Subcutaneous abdominal adipose tissue (tissue), 5 donors: ENCODE measurements at regions not wholly inside any gene's neighbourhood (a gene's known extent, or its start where the extent isn't known, plus 50 kb on each side); places are given as distances from the start of the nearest gene placed in this dataset.

Source experiments
- H3K27ac ChIP-seq: one replicate; pipeline ENCODE4 v1.7.0; 2013; ENCODE audit warnings: low read depth, mild to moderate bottlenecking, inconsistent platforms, low read length, moderate library complexity
- H3K27me3 ChIP-seq, 5 donors: one replicate each; pipeline ENCODE4 v1.7.0; 2013; ENCODE audit warnings: low read length in 5 of 5, inconsistent platforms in 1 of 5; ENCODE audit not compliant: control insufficient read depth in 5 of 5, insufficient read depth in 4 of 5
- H3K36me3 ChIP-seq, 5 donors: one replicate each; pipeline ENCODE4 v1.7.0; 2013; ENCODE audit warnings: low read length in 5 of 5; ENCODE audit not compliant: control insufficient read depth in 5 of 5, insufficient read depth in 5 of 5
- H3K4me1 ChIP-seq, 5 donors: one replicate each; pipeline ENCODE4 v1.7.0; 2013; ENCODE audit warnings: low read length in 5 of 5, mild to moderate bottlenecking in 3 of 5, moderate library complexity in 1 of 5; ENCODE audit not compliant: control insufficient read depth in 5 of 5, insufficient read depth in 5 of 5
- H3K4me3 ChIP-seq, 5 donors: one replicate each; pipeline ENCODE4 v1.7.0; 2013; ENCODE audit warnings: low read length in 5 of 5, low read depth in 1 of 5
- H3K9ac ChIP-seq, 5 donors: one replicate each; pipeline ENCODE4 v1.7.0; 2013; ENCODE audit warnings: low read length in 5 of 5, mild to moderate bottlenecking in 4 of 5, moderate library complexity in 3 of 5
- H3K9me3 ChIP-seq, 5 donors: one replicate each; pipeline ENCODE4 v1.7.0; 2013; ENCODE audit warnings: low read length in 5 of 5; ENCODE audit not compliant: control insufficient read depth in 5 of 5
- donor health status: healthy.
- donor health status: healthy.
- donor health status: healthy.
- donor health status: healthy.
- donor health status: healthy.

- Histone ChIP-seq H3K9ac (no peak overlapping the region), H3K4me3 (no peak overlapping the region), H3K27ac (no peak overlapping the region), H3K27me3 (no peaks in the 10 kb centered on the region), H3K36me3 (no peaks in the 10 kb centered on the region), H3K4me1 (peaks cover 0 to 12% (median 2%) of the 10 kb centered on the region in 5 donors), H3K9me3 (no peaks in the 10 kb centered on the region)
Observed at GRCh38 chr1:221414772-221415539, 326.9 kb downstream of the DUSP10 start.

GRCh38 chr1:221415651-221416050 lies 326.2 kb downstream of the DUSP10 start:
- no peaks in the 10 kb centered on the region for H3K9me3 ChIP-seq
- H3K27ac ChIP-seq, result no peak overlapping the region
- no peaks in the 10 kb centered on the region for H3K36me3 ChIP-seq
- H3K4me1 ChIP-seq, result peaks cover 0 to 12% (median 2%) of the 10 kb centered on the region in 5 donors
- no peaks in the 10 kb centered on the region for H3K27me3 ChIP-seq
- no peak overlapping the region for H3K9ac ChIP-seq
- no peak overlapping the region for H3K4me3 ChIP-seq

- peaks cover 0 to 10% (median 2%) of the 10 kb centered on the region in 5 donors for H3K4me1 ChIP-seq
- no peak overlapping the region for H3K9ac ChIP-seq
- H3K27ac ChIP-seq, result no peak overlapping the region
- no peaks in the 10 kb centered on the region for H3K36me3 ChIP-seq
- H3K9me3 ChIP-seq, result no peaks in the 10 kb centered on the region
- H3K27me3 ChIP-seq, result no peaks in the 10 kb centered on the region
- no peak overlapping the region for H3K4me3 ChIP-seq
Observed at GRCh38 chr1:221416142-221416541, 325.7 kb downstream of the DUSP10 start.

- Histone ChIP-seq H3K36me3 (no peaks in the 10 kb centered on the region), H3K27ac (no peak overlapping the region), H3K9me3 (no peaks in the 10 kb centered on the region), H3K4me1 (peaks cover 0 to 7% (median 2%) of the 10 kb centered on the region in 5 donors), H3K9ac (no peak overlapping the region), H3K27me3 (no peaks in the 10 kb centered on the region), H3K4me3 (no peak overlapping the region)
Observed at GRCh38 chr1:221416723-221417122, 325.2 kb downstream of the DUSP10 start.

- H3K9me3 ChIP-seq, result no peaks in the 10 kb centered on the region
- no peaks in the 10 kb centered on the region for H3K27me3 ChIP-seq
- H3K27ac ChIP-seq, result no peak overlapping the region
- peaks cover 0 to 7% (median 2%) of the 10 kb centered on the region in 5 donors for H3K4me1 ChIP-seq
- no peak overlapping the region for H3K9ac ChIP-seq
- no peak overlapping the region for H3K4me3 ChIP-seq
- no peaks in the 10 kb centered on the region for H3K36me3 ChIP-seq
Observed at GRCh38 chr1:221418346-221418745, 323.5 kb downstream of the DUSP10 start.

- Histone ChIP-seq H3K27me3 (no peaks in the 10 kb centered on the region), H3K4me1 (peaks cover 0 to 7% (median 2%) of the 10 kb centered on the region in 5 donors), H3K36me3 (no peaks in the 10 kb centered on the region), H3K9ac (no peak overlapping the region), H3K27ac (no peak overlapping the region), H3K4me3 (no peak overlapping the region), H3K9me3 (no peaks in the 10 kb centered on the region)
Observed at GRCh38 chr1:221419513-221420095, 322.3 kb downstream of the DUSP10 start.

- Histone ChIP-seq H3K9ac (no peak overlapping the region), H3K4me3 (no peak overlapping the region), H3K27ac (no peak overlapping the region), H3K27me3 (no peaks in the 10 kb centered on the region), H3K36me3 (no peaks in the 10 kb centered on the region), H3K9me3 (peaks cover 0 to 9% (median 0%) of the 10 kb centered on the region in 5 donors), H3K4me1 (peaks cover 0 to 5% (median 0%) of the 10 kb centered on the region in 5 donors)
Observed at GRCh38 chr1:221429264-221429663, 312.6 kb downstream of the DUSP10 start.

GRCh38 chr1:221430152-221430960 lies 311.5 kb downstream of the DUSP10 start:
- Histone ChIP-seq H3K4me3 (no peak overlapping the region), H3K27me3 (no peaks in the 10 kb centered on the region), H3K9me3 (peaks cover 0 to 9% (median 0%) of the 10 kb centered on the region in 5 donors), H3K27ac (no peak overlapping the region), H3K36me3 (no peaks in the 10 kb centered on the region), H3K9ac (no peak overlapping the region), H3K4me1 (peaks cover 0 to 9% (median 0%) of the 10 kb centered on the region in 5 donors)

- no peak overlapping the region for H3K4me3 ChIP-seq
- no peak overlapping the region for H3K27ac ChIP-seq
- H3K4me1 ChIP-seq, result peaks cover 0 to 9% (median 0%) of the 10 kb centered on the region in 5 donors
- no peaks in the 10 kb centered on the region for H3K27me3 ChIP-seq
- no peak overlapping the region for H3K9ac ChIP-seq
- H3K9me3 ChIP-seq, result peaks cover 0 to under 1% (median 0%) of the 10 kb centered on the region in 5 donors
- no peaks in the 10 kb centered on the region for H3K36me3 ChIP-seq
Observed at GRCh38 chr1:221431068-221431651, 310.7 kb downstream of the DUSP10 start.
